Activated T-cell treated with anti-CD3 and anti-CD28 coated beads, Interleukin-2, amount 50 U/mL, for 1 hour (primary cell): ENCODE measurements at regions not wholly inside any gene's neighbourhood (a gene's known extent, or its start where the extent isn't known, plus 50 kb on each side); places are given as distances from the start of the nearest gene placed in this dataset.

Source experiments
- DNase-seq: peaks from one replicate; pipeline ENCODE4 v3.0.0-alpha.2; 2020

DNA sequence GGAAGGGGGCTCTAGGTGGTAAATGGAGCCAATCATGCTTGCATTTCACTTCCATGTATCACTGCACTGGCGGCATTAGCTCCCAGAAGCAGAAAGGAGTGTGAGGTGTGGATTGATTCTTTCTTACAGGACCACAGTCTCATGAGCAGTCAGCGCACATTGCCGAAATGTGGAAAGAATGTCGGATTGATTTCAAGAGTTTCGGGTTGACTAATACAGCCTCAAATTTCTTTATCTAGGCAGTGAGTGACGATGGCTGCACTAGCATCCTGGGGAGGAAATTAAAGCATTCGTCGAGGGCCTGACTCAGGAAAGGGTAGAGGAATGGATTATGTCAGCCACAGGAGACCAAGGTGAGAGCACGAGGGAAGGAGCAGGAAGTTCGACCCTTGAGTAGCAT is 222.8 kb upstream of the CDYL start:
- no peak for DNase-seq

DNA sequence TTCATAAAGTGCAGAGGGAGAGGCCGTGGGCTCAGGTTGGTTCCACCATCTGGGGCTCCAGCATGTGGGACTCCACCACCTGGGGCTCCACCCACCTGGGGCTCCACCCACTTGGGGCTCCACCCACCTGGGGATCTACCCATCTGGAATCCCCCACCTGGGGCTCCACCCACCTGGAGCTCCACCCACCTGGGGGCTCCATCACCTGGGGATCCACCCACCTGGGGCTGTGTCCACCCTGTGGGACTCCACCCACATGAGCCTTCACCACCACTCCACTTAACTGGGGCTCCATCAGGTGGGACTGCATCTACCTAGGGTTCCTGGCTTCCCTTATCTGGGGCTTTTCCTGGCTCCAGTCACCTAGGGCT is 226.0 kb upstream of the CDYL start:
- DNase-seq: no peak

- no peak for DNase-seq
Measured at GRCh38 chr6:4549556-4550226, 226.5 kb upstream of the CDYL start.

GRCh38 chr6:4545893-4546292 is 230.3 kb upstream of the CDYL start:
- no peak for DNase-seq

- DNase-seq: no peak
Measured at GRCh38 chr6:4543596-4543995, 232.6 kb upstream of the CDYL start.

GRCh38 chr6:4533576-4533975 is 242.6 kb upstream of the CDYL start:
- DNase-seq: no peak

- DNase-seq: no peak
Measured at GRCh38 chr6:4531406-4531805, 244.8 kb upstream of the CDYL start.

- no peak for DNase-seq
Measured at GRCh38 chr6:4522453-4522852, 253.8 kb upstream of the CDYL start.

GRCh38 chr6:4521070-4521469 is 255.1 kb upstream of the CDYL start:
- no peak for DNase-seq

DNA sequence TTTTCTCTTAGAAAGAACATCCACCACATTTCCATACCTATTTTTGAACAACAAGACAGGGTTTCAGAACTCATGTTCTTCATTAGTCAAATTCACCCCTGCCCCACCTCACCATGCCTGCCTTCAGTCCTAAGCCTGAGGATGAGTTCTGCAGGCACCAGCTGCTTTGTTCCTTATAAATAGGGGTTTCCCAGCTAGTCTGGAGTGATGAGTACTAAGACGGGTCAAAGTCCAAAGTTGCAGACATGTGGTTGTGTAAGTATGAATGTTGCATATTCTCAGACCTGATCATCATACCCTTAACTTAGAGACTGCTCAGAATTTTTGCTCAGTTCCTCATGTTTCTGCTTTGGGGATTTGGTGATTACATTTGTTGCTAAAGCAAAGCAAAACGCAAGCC is 257.7 kb upstream of the CDYL start:
- DNase-seq: no peak

- no peak for DNase-seq
Measured at GRCh38 chr6:4516206-4516605, 260.0 kb upstream of the CDYL start.

- DNase-seq: no peak
Measured at GRCh38 chr6:4513561-4513960, 262.6 kb upstream of the CDYL start.

GRCh38 chr6:4512051-4512471 is 264.1 kb upstream of the CDYL start:
- no peak for DNase-seq

- no peak for DNase-seq
Measured at GRCh38 chr6:4511641-4512020, 264.6 kb upstream of the CDYL start.

DNA sequence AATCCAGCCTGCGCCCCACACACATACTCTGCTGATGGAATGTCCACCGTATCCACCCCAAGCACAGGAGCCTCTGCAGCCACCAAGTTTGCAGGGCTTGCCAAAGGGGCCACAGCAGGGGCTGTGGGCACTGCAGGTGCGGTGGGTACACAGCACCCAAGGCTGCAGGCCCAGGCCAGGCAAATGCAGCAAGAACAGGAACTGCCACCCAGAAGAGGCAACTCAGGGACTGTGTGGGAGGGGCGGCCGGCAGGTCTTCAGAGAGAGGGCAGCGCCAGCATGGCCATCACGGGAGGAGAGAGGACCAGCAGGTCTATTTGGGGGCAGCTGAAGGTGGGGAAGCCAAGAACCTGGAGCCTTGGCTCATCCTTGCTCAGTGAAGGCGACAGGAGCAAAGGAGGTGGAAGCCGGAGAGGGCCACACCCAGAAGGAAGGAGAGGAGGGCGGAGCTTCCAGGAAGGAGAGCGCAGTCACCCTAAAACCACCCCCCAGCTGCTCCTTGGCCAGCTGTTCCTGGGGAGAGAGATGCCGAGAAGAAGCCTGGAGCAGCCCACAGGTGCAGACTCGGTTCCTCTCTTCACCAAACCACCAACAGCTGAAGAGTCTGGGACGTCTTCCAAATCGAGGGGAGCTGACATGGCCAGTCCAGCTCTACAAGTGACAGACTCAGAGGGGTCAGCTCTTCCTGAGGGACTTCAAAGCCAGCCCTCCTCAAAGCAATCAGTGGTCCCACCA is 265.1 kb upstream of the CDYL start:
- DNase-seq: no peak

- no peak for DNase-seq
Measured at GRCh38 chr6:4510317-4510716, 265.9 kb upstream of the CDYL start.

DNA sequence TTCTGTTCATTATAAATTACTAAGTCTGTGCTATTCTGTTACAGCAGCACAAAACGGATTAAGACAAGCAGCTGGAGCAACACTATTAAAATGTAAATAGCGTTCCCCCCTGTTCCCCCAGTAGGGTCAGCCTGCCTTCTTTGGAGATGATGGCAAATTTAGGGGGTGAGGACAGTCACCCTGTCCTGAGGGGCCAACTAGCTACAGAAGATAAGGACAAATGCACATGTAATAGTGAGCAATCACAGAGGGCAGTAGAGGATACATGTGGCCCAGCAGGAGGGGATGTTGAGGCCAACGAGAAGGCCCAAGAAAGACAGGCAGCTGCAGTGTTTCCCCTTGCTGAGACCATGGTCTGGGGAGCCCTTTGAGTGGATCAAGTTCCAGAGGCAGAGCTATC is 266.7 kb upstream of the CDYL start:
- no peak for DNase-seq

GRCh38 chr6:4506792-4507191 is 269.4 kb upstream of the CDYL start:
- DNase-seq: no peak

- no peak for DNase-seq
Measured at GRCh38 chr6:4506223-4506622, 270.0 kb upstream of the CDYL start.

GRCh38 chr6:4504700-4505099 is 271.5 kb upstream of the CDYL start:
- no peak for DNase-seq

- no peak for DNase-seq
Measured at GRCh38 chr6:4503700-4504099, 272.5 kb upstream of the CDYL start.

- no peak for DNase-seq
Measured at GRCh38 chr6:4496284-4496683, 279.9 kb upstream of the CDYL start.

DNA sequence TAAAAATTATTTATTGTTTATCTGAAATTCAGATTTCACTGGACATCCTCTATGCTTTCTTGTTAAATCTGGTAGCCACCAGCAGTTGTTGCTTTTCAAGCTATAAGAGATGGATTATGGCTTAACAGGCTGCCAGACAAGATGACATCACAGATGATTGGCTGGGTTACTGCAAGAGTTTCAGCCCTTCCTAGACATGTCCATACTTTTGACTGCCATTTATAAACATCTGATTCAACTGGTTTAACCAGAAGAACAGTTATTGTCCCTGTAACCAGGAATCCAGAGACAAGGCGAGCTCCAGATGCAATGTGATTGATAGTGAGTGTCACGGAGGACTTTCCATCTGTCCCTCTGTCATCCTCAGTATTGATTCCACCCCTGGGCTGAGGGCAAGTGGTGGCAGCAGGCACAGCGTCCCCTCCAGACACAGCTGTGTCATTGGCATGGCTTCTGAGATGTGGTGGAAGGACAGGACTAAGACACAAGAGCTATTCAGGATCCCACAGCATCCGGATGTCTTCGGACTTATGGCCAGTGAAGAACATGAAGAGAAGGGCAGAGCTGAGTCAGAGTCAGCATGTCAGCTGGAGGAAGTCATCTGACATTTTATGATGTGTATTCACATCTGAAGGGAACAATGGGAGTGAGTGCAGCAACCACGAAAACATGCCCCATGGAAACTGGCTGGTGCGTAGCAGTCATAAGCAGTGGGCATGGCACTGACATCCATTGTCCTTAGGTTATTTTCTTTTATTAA is 284.5 kb upstream of the CDYL start:
- DNase-seq: no peak

GRCh38 chr6:4489538-4489937 is 286.7 kb upstream of the CDYL start:
- DNase-seq: no peak
